K562 (cell line): ENCODE measurements at regions not wholly inside any gene's neighbourhood (a gene's known extent, or its start where the extent isn't known, plus 50 kb on each side); places are given as distances from the start of the nearest gene placed in this dataset.
A peak's percentile ranks its signal among the peaks of the same experiment; 100 is the strongest.

ENCODE experiments used
- ATAC-seq: fragments of 200-7000 bp; cut with Tn5 transposase; 3 replicates; pipeline ENCODE4 v1.9.1; 2020; ENCODE audit warnings: moderate library complexity
- BruUV-seq: library from RNA; stranded (reverse); fragments of 400-500 nt; replicated peaks from 2 replicates; lab custom pipeline; 2021; lab: Mats Ljungman, UMichigan
- CTCF ChIA-PET: fragments of 300-600 bp; formaldehyde crosslinking; extraction: SDS; loops from one replicate; lab custom pipeline; 2021; ENCODE audit warnings: low intra/inter-chr PET ratio; lab: Yijun Ruan, JAX
- POLR2A ChIA-PET: fragments of 300-600, 350-650 bp; sonication (Branson Sonifier 250); formaldehyde crosslinking; extraction: SDS; loops from one replicate; lab custom pipeline; 2021; ENCODE audit warnings: antibody characterized with exemption, inconsistent platforms; lab: Yijun Ruan, JAX
- DNase-seq, 4 experiments: peaks; one replicate each; pipeline versions ENCODE4 v3.0.0 to v3.0.0-alpha.2; 2011 to 2018; ENCODE audit warnings: low spot score in 3 of 4, mixed read lengths in 3 of 4; ENCODE audit errors: extremely low read depth in 1 of 4
- FAIRE-seq: peaks from 2 replicates; lab custom pipeline; 2011; peaks lifted over from hg19 to GRCh38; lab: Jason Lieb, UNC
- H2AFZ ChIP-seq: 2 replicates; pipeline ENCODE4 v1.6.0; 2011; ENCODE audit warnings: low read depth, low read length, control low read depth, inconsistent platforms
- H3K27ac ChIP-seq: fragments of 200-600 bp; 3 replicates; pipeline ENCODE4 v1.8.0; 2011; ENCODE audit warnings: low read depth, mild to moderate bottlenecking, control low read depth, inconsistent platforms, low read length, moderate library complexity, mixed read lengths; ENCODE audit errors: extremely low read depth
- H3K27me3 ChIP-seq, 2 experiments: fragments of 300-600 bp in 1 of 2; 2 replicates in 1 of 2; 3 replicates in 1 of 2; pipeline versions ENCODE4 v1.6.0 to v1.8.0; 2011; ENCODE audit warnings: inconsistent platforms in 2 of 2, low read length in 2 of 2, mild to moderate bottlenecking in 1 of 2, mixed read lengths in 1 of 2, moderate library complexity in 1 of 2; ENCODE audit not compliant: control insufficient read depth in 2 of 2, insufficient read depth in 2 of 2
- H3K36me3 ChIP-seq: fragments of 300-600 bp; 3 replicates; pipeline ENCODE4 v1.8.0; 2011; ENCODE audit warnings: mild to moderate bottlenecking, low read length, inconsistent platforms; ENCODE audit not compliant: control insufficient read depth, insufficient read depth
- H3K4me1 ChIP-seq, 2 experiments: fragments of 200-600 bp in 1 of 2; replicated peaks in 1 of 2; 2 replicates in 1 of 2; 3 replicates in 1 of 2; pipeline versions ENCODE4 v1.5.1 to v1.8.0; 2011; ENCODE audit warnings: inconsistent platforms in 2 of 2, low read length in 2 of 2, mild to moderate bottlenecking in 1 of 2, mixed read lengths in 1 of 2, moderate library complexity in 1 of 2; ENCODE audit not compliant: control insufficient read depth in 2 of 2, insufficient read depth in 2 of 2
- H3K4me2 ChIP-seq: 2 replicates; pipeline ENCODE4 v1.6.1; 2011; ENCODE audit warnings: low read length, control low read depth, inconsistent platforms, mixed read lengths; ENCODE audit not compliant: insufficient read depth
- H3K4me3 ChIP-seq: fragments of 200-600 bp; sonication (generic), shearing (Covaris generic); 2 replicates; pipeline ENCODE4 v1.5.1; 2016; ENCODE audit warnings: control low read depth, inconsistent platforms
- H3K79me2 ChIP-seq: fragments of 200-600 bp; 3 replicates; pipeline ENCODE4 v1.8.0; 2011; ENCODE audit warnings: low read length, inconsistent platforms; ENCODE audit not compliant: control insufficient read depth, insufficient read depth
- H3K9ac ChIP-seq, 2 experiments: 2 replicates each; pipeline versions ENCODE4 v1.6.0 to v1.6.1; 2011; ENCODE audit warnings: low read depth in 2 of 2, low read length in 2 of 2, control low read depth in 1 of 2, inconsistent platforms in 1 of 2, mild to moderate bottlenecking in 1 of 2, mixed read lengths in 1 of 2; ENCODE audit not compliant: insufficient read depth in 1 of 2
- H3K9me1 ChIP-seq: one replicate; pipeline ENCODE4 v1.6.0; 2011; ENCODE audit warnings: inconsistent platforms, mild to moderate bottlenecking, low read length, moderate library complexity; ENCODE audit not compliant: control insufficient read depth, insufficient read depth
- H3K9me3 ChIP-seq: replicated peaks from 2 replicates; pipeline ENCODE4 v1.5.1; 2011; ENCODE audit warnings: low read depth, low read length, inconsistent platforms; ENCODE audit not compliant: control insufficient read depth, insufficient read depth
- H4K20me1 ChIP-seq: replicated peaks from 2 replicates; pipeline ENCODE4 v1.6.1; 2011; ENCODE audit warnings: low read length, inconsistent platforms, mixed read lengths; ENCODE audit not compliant: control insufficient read depth, insufficient read depth
- ARHGAP35 ChIP-seq: fragments of 450-650 bp; IDR thresholded peaks from 2 replicates; pipeline ENCODE4 v1.6.1; 2018; ENCODE audit not compliant: partially characterized antibody
- CTCFL ChIP-seq: IDR thresholded peaks from 2 replicates; pipeline ENCODE4 v1.6.1; 2011; ENCODE audit warnings: borderline replicate concordance, low read depth, mild to moderate bottlenecking, moderate library complexity, low read length; ENCODE audit not compliant: insufficient read depth, poor library complexity, severe bottlenecking
- FOS ChIP-seq: IDR thresholded peaks from 3 replicates; pipeline ENCODE4 v1.6.1; 2011; ENCODE audit not compliant: insufficient read length; ENCODE audit errors: extremely low read depth
- HDAC8 ChIP-seq: fragments of 450-650 bp; IDR thresholded peaks from 2 replicates; pipeline ENCODE4 v1.6.1; 2016; ENCODE audit warnings: mild to moderate bottlenecking, missing genetic modification characterization, moderate library complexity, missing compliant biosample characterization
- KLF13 ChIP-seq: fragments of 450-650 bp; IDR thresholded peaks from 2 replicates; pipeline ENCODE4 v1.6.1; 2016; ENCODE audit warnings: missing genetic modification characterization, low read depth, mild to moderate bottlenecking, missing compliant biosample characterization, moderate library complexity, borderline replicate concordance
- PREB ChIP-seq: sonication (generic); formaldehyde crosslinking; IDR thresholded peaks from 2 replicates; pipeline ENCODE4 v1.8.1; 2023; ENCODE audit warnings: mild to moderate bottlenecking, missing genetic modification reagents
- REST ChIP-seq, 2 experiments: fragments of 450-650 bp; formaldehyde crosslinking in 1 of 2; IDR thresholded peaks; 2 replicates each; pipeline versions ENCODE4 v1.4.0 to v1.6.1; 2014 to 2020; ENCODE audit warnings: mild to moderate bottlenecking in 2 of 2, borderline replicate concordance in 1 of 2, low read depth in 1 of 2
- XRCC3 ChIP-seq: fragments of 450-650 bp; IDR thresholded peaks from 2 replicates; pipeline ENCODE4 v1.6.1; 2017; ENCODE audit warnings: mild to moderate bottlenecking, moderate library complexity
- WGBS: fragments of 100-300 bp; shearing (Covaris generic); methylation state at CpG from one replicate; pipeline ENCODE4 v1.1.6; 2016; ENCODE audit warnings: low coverage, mixed read lengths; ENCODE audit not compliant: insufficient coverage; ENCODE audit errors: missing lambda C conversion rate; 5-methylcytosine and 5-hydroxymethylcytosine counted together
- in situ Hi-C: fragments of 300-500 bp; cut with MboI; formaldehyde crosslinking; loops from 4 replicates; pipeline ENCODE4 v1.15.0; 2018; ENCODE audit warnings: inconsistent platforms, mixed read lengths
- intact Hi-C: fragments of 100-400 bp; cut with micrococcal nuclease; formaldehyde crosslinking; loops from 2 replicates; pipeline ENCODE4 v1.14.2; 2022

- no peak for TF ChIP-seq HDAC8
- no peak for TF ChIP-seq PREB (CRISPR knock-in tag)
- no peak for TF ChIP-seq ARHGAP35
- TF ChIP-seq KLF13 (tag) = no peak
- TF ChIP-seq, all 486 proteins: peak for 0
Measured at GRCh38 chr12:22118238-22118790, 72.3 kb downstream of the CMAS start (continued).

GRCh38 chr12:22121224-22121623 lies 75.2 kb downstream of the CMAS start:
- H2AFZ ChIP-seq = no peak overlapping the region
- H3K27ac ChIP-seq = no peak overlapping the region
- no peak overlapping the region for H3K9ac ChIP-seq
- POLR2A ChIA-PET = no interaction called here
- no peaks in the 10 kb centered on the region for H3K79me2 ChIP-seq
- no peak overlapping the region for H3K4me2 ChIP-seq
- no peaks in the 10 kb centered on the region for H3K9me1 ChIP-seq
- H3K9me3 ChIP-seq = no peaks in the 10 kb centered on the region
- FAIRE-seq (no peak), DNase-seq (peak in 1 of 4 experiments; percentile 36), ATAC-seq (peak; percentile 75)
- intact Hi-C loops = no loop called here
- 0% methylated on average over 4 of the region's 4 CpGs for WGBS
- no peaks in the 10 kb centered on the region for H3K36me3 ChIP-seq
- BruUV-seq = no TSS peak
- H3K4me3 ChIP-seq = no peak overlapping the region
- no peaks in the 10 kb centered on the region for H4K20me1 ChIP-seq
- CTCF ChIA-PET = no interaction called here
- H3K27me3 ChIP-seq = peaks cover 0 to 1% of the 10 kb centered on the region in 2 experiments; a peak in 2 of 5 replicates
- in situ Hi-C loops = no loop called here
- no peaks in the 10 kb centered on the region for H3K4me1 ChIP-seq
- TF ChIP-seq CTCFL (peak; percentile 55), FOS (no peak), REST (IDR thresholded peaks at IDR 0.05; ENCODE audit: borderline replicate concordance) (peak; percentile 15; the same call in 1 of the 2 replicates), REST (CRISPR knock-in tag; IDR thresholded peaks at IDR 0.05; ENCODE audit: low read depth) (no peak), XRCC3 (no peak)
